ENCODE measurements at regions not wholly inside any gene's neighbourhood (a gene's known extent, or its start where the extent isn't known, plus 50 kb on each side); places are given as distances from the start of the nearest gene placed in this dataset.
"Not testable (repeated sequence)": the region's sequence is repeated elsewhere in the genome, so short reads cannot be mapped to it uniquely, and the experiment has no call there.

GRCh38 chr2:51774606-51775005 lies 742.7 kb upstream of the NRXN1 start:
- CTCF ChIA-PET, H3K27ac Mint-ChIP-seq, H3K36me3 Mint-ChIP-seq, H3K27me3 Mint-ChIP-seq, H3K4me1 Mint-ChIP-seq, H3K4me3 Mint-ChIP-seq, DNase-seq: not testable (repeated sequence)
- peaks cover 24% of the 10 kb centered on the region for H3K9me3 Mint-ChIP-seq

DNA sequence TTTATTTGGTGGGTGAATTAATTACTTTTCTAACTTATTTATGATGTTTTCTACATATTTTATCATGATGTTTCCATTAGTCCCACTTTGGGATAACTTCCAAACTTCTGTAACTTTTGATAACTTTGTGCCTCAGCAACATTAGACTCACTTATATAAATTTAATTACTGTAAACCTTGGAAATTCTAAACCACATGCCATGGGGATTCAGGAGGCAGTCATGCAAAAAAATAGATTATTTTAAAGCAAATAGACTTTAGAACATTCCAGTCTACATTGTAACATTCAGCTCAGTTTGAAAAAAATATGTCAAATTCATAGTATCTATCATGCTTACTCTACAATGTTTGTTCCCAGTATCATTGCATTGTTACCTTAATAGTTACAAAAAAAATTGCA lies 728.5 kb upstream of the NRXN1 start:
- CTCF ChIA-PET: no interaction called here
- H3K36me3 Mint-ChIP-seq: no peaks in the 10 kb centered on the region
- H3K9me3 Mint-ChIP-seq: peaks cover 3% of the 10 kb centered on the region

DNA sequence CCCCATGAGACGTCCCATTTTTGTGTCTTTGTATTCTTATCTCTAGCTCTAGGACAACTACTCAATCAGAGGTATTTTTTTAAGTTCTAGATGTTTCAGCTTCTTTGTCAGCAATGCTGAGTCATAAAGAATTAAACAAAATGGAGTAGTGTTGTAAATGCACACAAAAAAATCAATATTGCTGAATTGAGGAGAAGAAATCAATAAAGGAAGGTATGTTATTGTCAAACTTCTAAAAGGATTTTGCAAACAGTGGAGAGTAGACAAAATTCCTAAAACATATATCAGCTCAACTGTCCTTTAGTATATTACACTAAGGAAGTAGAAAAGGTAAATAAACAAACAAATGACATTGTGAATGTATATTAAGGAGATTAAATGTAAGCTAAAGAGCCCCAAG lies 726.1 kb upstream of the NRXN1 start:
- no peak overlapping the region for H3K27ac Mint-ChIP-seq

More for the DNA sequence above, 728.5 kb upstream of the NRXN1 start:
- H3K27me3 Mint-ChIP-seq: no peaks in the 10 kb centered on the region
- H3K4me3 Mint-ChIP-seq: no peak overlapping the region
- no peak for DNase-seq
- H3K27ac Mint-ChIP-seq: no peak overlapping the region
- no peaks in the 10 kb centered on the region for H3K4me1 Mint-ChIP-seq

GRCh38 chr2:51734115-51734514 lies 702.2 kb upstream of the NRXN1 start:
- Mint-ChIP-seq H3K9me3 (peaks cover 12% of the 10 kb centered on the region), H3K27ac (no peak overlapping the region), H3K4me1 (no peaks in the 10 kb centered on the region), H3K4me3 (no peak overlapping the region), H3K36me3 (no peaks in the 10 kb centered on the region), H3K27me3 (no peaks in the 10 kb centered on the region)
- CTCF ChIA-PET: no interaction called here
- DNase-seq: no peak

More for the DNA sequence above, 726.1 kb upstream of the NRXN1 start:
- Mint-ChIP-seq H3K36me3 (no peaks in the 10 kb centered on the region), H3K4me3 (no peak overlapping the region), H3K4me1 (no peaks in the 10 kb centered on the region), H3K27me3 (no peaks in the 10 kb centered on the region), H3K9me3 (peaks cover 3% of the 10 kb centered on the region)
- CTCF ChIA-PET: no interaction called here
- DNase-seq: no peak

DNA sequence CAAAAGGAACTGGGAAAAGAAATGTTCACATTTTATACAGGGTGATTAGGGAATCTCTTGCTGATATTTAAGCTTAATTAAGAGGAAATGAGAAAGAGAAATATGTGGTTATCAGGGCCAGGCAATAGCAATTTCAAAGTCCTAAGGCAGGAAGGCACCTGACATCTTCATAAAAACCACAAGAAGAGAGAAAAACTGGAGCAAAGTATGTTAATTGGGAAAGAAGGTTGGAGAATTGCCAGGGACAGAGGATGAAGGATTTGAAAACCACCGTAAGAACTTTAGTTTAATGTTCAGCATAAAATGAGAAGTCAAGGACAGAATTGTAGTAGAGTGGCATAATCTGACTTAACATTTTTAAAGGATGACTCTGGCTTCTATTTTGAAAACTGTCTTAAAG lies 691.8 kb upstream of the NRXN1 start:
- Mint-ChIP-seq H3K27ac (no peak overlapping the region), H3K9me3 (peaks cover 4% of the 10 kb centered on the region), H3K36me3 (no peaks in the 10 kb centered on the region), H3K4me3 (no peak overlapping the region), H3K4me1 (no peaks in the 10 kb centered on the region), H3K27me3 (no peaks in the 10 kb centered on the region)
- DNase-seq: no peak
- CTCF ChIA-PET: no interaction called here

DNA sequence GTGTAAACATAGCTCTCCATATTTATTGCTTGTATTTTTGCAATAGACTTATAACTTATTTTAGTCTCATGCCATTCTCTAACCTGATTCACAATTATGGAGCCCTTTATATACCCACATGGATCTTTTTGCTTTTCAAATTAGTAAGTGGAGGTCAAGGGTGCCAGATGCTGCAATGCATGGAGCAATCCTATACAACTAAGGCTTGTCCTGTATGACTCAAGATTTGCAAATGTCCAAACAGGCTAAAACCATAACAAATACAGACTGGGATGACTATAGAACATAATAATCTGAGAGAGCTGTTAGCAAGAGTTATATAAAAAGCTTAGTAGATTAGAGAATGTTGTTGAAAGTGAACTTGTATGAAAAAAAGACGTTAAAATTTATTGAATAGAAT lies 690.4 kb upstream of the NRXN1 start:
- CTCF ChIA-PET: no interaction called here
- Mint-ChIP-seq H3K9me3 (peaks cover 4% of the 10 kb centered on the region), H3K36me3 (no peaks in the 10 kb centered on the region), H3K27me3 (no peaks in the 10 kb centered on the region), H3K27ac (no peak overlapping the region), H3K4me1 (no peaks in the 10 kb centered on the region), H3K4me3 (no peak overlapping the region)
- DNase-seq: no peak

- H3K27me3 Mint-ChIP-seq: no peaks in the 10 kb centered on the region
- H3K36me3 Mint-ChIP-seq: no peaks in the 10 kb centered on the region
- H3K27ac Mint-ChIP-seq: no peak overlapping the region
- CTCF ChIA-PET: no interaction called here
- H3K4me3 Mint-ChIP-seq: no peak overlapping the region
- peaks cover 7% of the 10 kb centered on the region for H3K9me3 Mint-ChIP-seq
- H3K4me1 Mint-ChIP-seq: no peaks in the 10 kb centered on the region
- no peak for DNase-seq
Observed at GRCh38 chr2:51720826-51721225, 688.9 kb upstream of the NRXN1 start.

- H3K9me3 Mint-ChIP-seq: peaks cover 11% of the 10 kb centered on the region
- H3K27ac Mint-ChIP-seq: no peak overlapping the region
- no peak overlapping the region for H3K4me3 Mint-ChIP-seq
- no peaks in the 10 kb centered on the region for H3K4me1 Mint-ChIP-seq
- DNase-seq: no peak
- no peaks in the 10 kb centered on the region for H3K27me3 Mint-ChIP-seq
- no peaks in the 10 kb centered on the region for H3K36me3 Mint-ChIP-seq
- CTCF ChIA-PET: no interaction called here
Observed at GRCh38 chr2:51718881-51719280, 686.9 kb upstream of the NRXN1 start.

GRCh38 chr2:51717312-51717711 lies 685.4 kb upstream of the NRXN1 start:
- Mint-ChIP-seq H3K4me1 (no peaks in the 10 kb centered on the region), H3K9me3 (peaks cover 9% of the 10 kb centered on the region), H3K27me3 (no peaks in the 10 kb centered on the region), H3K27ac (no peak overlapping the region), H3K36me3 (no peaks in the 10 kb centered on the region), H3K4me3 (no peak overlapping the region)
- DNase-seq: no peak
- CTCF ChIA-PET: no interaction called here

DNA sequence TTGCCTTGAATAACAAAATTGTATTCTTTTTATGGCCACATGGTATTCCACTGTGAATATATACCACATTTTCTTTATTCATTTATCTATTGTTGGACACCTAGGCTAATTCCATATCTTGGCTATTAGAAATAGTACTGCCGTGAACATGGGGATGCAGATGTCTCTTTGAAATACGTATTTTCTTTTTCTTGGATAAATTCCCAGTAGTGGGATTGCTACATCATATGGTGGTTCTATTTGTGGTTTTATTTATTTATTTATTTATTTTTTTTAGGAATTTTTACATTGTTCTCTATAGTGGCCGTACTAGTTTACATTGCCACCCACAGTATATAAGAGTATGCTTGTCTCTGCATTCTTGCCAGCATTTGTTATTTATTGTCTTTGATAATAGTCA lies 679.8 kb upstream of the NRXN1 start:
- no peak overlapping the region for H3K27ac Mint-ChIP-seq
- no peaks in the 10 kb centered on the region for H3K36me3 Mint-ChIP-seq
- DNase-seq: no peak
- H3K27me3 Mint-ChIP-seq: no peaks in the 10 kb centered on the region
- no peaks in the 10 kb centered on the region for H3K4me1 Mint-ChIP-seq
- no peak overlapping the region for H3K4me3 Mint-ChIP-seq
- peaks cover 11% of the 10 kb centered on the region for H3K9me3 Mint-ChIP-seq
- CTCF ChIA-PET: no interaction called here

DNA sequence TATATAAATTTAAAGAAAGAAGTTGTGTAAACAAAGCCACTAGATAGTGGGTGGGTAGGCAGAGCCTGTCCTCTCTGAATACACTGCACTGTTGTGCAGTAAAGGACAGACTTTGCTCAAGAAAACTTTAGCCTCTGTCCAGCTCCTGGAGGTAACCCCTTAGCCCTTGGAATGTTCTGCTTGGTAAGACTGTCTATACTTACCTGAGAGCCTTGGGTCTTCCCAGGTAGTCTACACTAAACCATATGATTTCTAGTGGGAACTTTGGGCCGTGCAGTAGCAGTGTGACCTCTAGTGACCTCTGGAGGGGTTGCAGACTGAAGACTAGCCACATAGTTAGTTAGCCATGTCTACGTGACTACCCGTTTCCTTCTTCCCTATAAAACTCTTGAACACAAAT lies 678.3 kb upstream of the NRXN1 start:
- no peak for DNase-seq
- no peaks in the 10 kb centered on the region for H3K36me3 Mint-ChIP-seq
- H3K4me3 Mint-ChIP-seq: no peak overlapping the region
- H3K4me1 Mint-ChIP-seq: no peaks in the 10 kb centered on the region
- no peak overlapping the region for H3K27ac Mint-ChIP-seq
- no peaks in the 10 kb centered on the region for H3K27me3 Mint-ChIP-seq
- H3K9me3 Mint-ChIP-seq: peaks cover 7% of the 10 kb centered on the region
- CTCF ChIA-PET: no interaction called here

DNA sequence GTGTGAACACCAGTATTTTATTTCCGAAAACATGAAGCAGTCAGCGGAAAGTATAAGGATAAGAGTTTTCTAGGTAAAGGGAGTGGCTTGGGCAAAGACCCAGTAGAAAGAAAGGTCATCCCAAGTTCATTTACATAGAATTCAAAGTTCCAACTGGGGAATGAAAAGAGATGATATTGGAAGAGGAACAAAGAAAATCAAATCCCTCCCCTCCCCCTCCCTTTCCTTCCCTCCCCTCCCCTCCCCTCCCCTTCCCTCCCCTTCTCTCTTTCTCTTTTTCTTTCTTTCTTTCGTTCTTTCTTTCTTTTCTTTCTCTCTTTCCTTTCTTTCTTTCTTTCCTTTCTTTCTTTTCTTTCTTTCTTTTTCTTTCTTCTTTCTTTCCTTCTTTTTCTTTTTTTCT lies 675.7 kb upstream of the NRXN1 start:
- CTCF ChIA-PET: no interaction called here
- no peaks in the 10 kb centered on the region for H3K4me1 Mint-ChIP-seq
- DNase-seq: no peak
- no peaks in the 10 kb centered on the region for H3K27me3 Mint-ChIP-seq
- no peak overlapping the region for H3K27ac Mint-ChIP-seq
- peaks cover 4% of the 10 kb centered on the region for H3K9me3 Mint-ChIP-seq
- no peaks in the 10 kb centered on the region for H3K36me3 Mint-ChIP-seq
- H3K4me3 Mint-ChIP-seq: no peak overlapping the region

DNA sequence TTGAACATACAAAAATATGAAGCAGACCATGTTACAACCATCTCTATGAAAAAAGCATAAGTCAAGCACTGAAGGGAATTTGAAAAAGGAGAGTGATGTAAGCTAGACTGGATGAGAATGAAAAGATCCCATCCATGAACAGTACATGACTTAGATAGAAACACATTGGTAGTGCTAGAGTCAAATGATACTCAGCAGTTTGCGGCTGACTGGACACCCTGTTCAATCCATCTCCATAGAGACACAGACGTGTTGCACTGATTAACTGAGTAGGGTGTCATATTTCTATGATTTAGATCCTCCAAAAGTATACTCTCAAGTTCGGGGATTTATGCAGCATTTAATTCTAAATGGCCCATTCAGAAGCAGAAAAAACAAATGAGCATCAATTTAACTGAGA lies 674.3 kb upstream of the NRXN1 start:
- Mint-ChIP-seq H3K27me3 (no peaks in the 10 kb centered on the region), H3K36me3 (no peaks in the 10 kb centered on the region), H3K4me1 (no peaks in the 10 kb centered on the region), H3K9me3 (peaks cover 4% of the 10 kb centered on the region), H3K27ac (no peak overlapping the region), H3K4me3 (no peak overlapping the region)
- CTCF ChIA-PET: no interaction called here
- DNase-seq: no peak

- Mint-ChIP-seq H3K9me3 (peaks cover 4% of the 10 kb centered on the region), H3K27me3 (no peaks in the 10 kb centered on the region), H3K4me1 (no peaks in the 10 kb centered on the region), H3K36me3 (no peaks in the 10 kb centered on the region), H3K4me3 (no peak overlapping the region), H3K27ac (no peak overlapping the region)
- no peak for DNase-seq
- CTCF ChIA-PET: no interaction called here
Observed at GRCh38 chr2:51705417-51705816, 673.5 kb upstream of the NRXN1 start.

DNA sequence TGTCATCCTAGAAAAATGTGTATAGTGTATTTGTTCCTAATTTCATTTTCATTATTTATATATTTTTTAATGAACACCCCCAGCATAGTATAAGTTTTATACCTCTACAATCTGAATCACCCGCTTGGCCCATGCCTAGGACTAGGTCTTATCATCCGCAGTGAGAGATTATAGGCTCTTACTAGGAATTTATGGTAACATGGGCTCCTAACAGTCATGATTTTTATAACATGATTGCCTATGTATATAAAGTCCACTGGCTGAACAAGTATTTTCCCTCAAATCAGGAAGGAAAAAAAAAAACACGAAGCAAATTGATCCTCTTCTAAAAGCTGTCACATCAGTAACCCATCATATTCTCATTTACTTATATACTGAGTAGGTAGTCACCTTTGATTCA lies 666.1 kb upstream of the NRXN1 start:
- no peak overlapping the region for H3K4me3 Mint-ChIP-seq
- no peaks in the 10 kb centered on the region for H3K4me1 Mint-ChIP-seq
- no peak overlapping the region for H3K27ac Mint-ChIP-seq
- no peaks in the 10 kb centered on the region for H3K27me3 Mint-ChIP-seq
- peaks cover 2% of the 10 kb centered on the region for H3K9me3 Mint-ChIP-seq
- CTCF ChIA-PET: no interaction called here
- no peak for DNase-seq
- H3K36me3 Mint-ChIP-seq: no peaks in the 10 kb centered on the region

- Mint-ChIP-seq H3K4me3 (no peak overlapping the region), H3K27ac (no peak overlapping the region), H3K4me1 (no peaks in the 10 kb centered on the region), H3K9me3 (peaks cover 4% of the 10 kb centered on the region), H3K27me3 (no peaks in the 10 kb centered on the region), H3K36me3 (no peaks in the 10 kb centered on the region)
- no peak for DNase-seq
- CTCF ChIA-PET: no interaction called here
Observed at GRCh38 chr2:51697095-51697494, 665.2 kb upstream of the NRXN1 start.
